ENCODE measurements at regions not wholly inside any gene's neighbourhood (a gene's known extent, or its start where the extent isn't known, plus 50 kb on each side); places are given as distances from the start of the nearest gene placed in this dataset.
"Not testable (repeated sequence)": the region's sequence is repeated elsewhere in the genome, so short reads cannot be mapped to it uniquely, and the experiment has no call there.

GRCh38 chr1:144516172-144516571 is 54.7 kb upstream of the NBPF15 start:
- not testable (repeated sequence) for DNase-seq

GRCh38 chr1:144516906-144517305 is 55.4 kb upstream of the NBPF15 start:
- DNase-seq = not testable (repeated sequence)

- DNase-seq = not testable (repeated sequence)
Measured at GRCh38 chr1:144518439-144518838, 57.0 kb upstream of the NBPF15 start.

- not testable (repeated sequence) for DNase-seq
Measured at GRCh38 chr1:144519528-144520189, 58.2 kb upstream of the NBPF15 start.

- DNase-seq = peak; percentile 63
Measured at GRCh38 chr1:144523661-144524407, 62.4 kb upstream of the NBPF15 start.

GRCh38 chr1:144532156-144532607 is 60.5 kb upstream of the PPIAL4F start:
- DNase-seq = not testable (repeated sequence)

GRCh38 chr1:144533480-144533879 is 59.2 kb upstream of the PPIAL4F start:
- not testable (repeated sequence) for DNase-seq

GRCh38 chr1:144534286-144534685 is 58.4 kb upstream of the PPIAL4F start:
- DNase-seq = not testable (repeated sequence)

- not testable (repeated sequence) for DNase-seq
Measured at GRCh38 chr1:144536677-144537076, 56.0 kb upstream of the PPIAL4F start.

GRCh38 chr1:144537234-144537633 is 55.5 kb upstream of the PPIAL4F start:
- not testable (repeated sequence) for DNase-seq

- DNase-seq = not testable (repeated sequence)
Measured at GRCh38 chr1:144538736-144539135, 54.0 kb upstream of the PPIAL4F start.

- DNase-seq = not testable (repeated sequence)
Measured at GRCh38 chr1:144539191-144539960, 53.3 kb upstream of the PPIAL4F start.

Data from stimulated activated naive CD4-positive, alpha-beta T cell treated with Interleukin-2 at 50 U/mL for 16 hours (primary cell).